Ectodermal cell (in vitro differentiated cells): ENCODE measurements at regions not wholly inside any gene's neighbourhood (a gene's known extent, or its start where the extent isn't known, plus 50 kb on each side); places are given as distances from the start of the nearest gene placed in this dataset.

Experiments used
- H3K27ac ChIP-seq: 2 replicates; pipeline ENCODE4 v1.7.0; 2013; ENCODE audit warnings: mild to moderate bottlenecking, low read depth, low read length; ENCODE audit not compliant: insufficient read depth, poor library complexity, severe bottlenecking
- H3K27me3 ChIP-seq: 2 replicates; pipeline ENCODE4 v1.7.0; 2013; ENCODE audit warnings: mild to moderate bottlenecking, low read length; ENCODE audit not compliant: insufficient read depth, control insufficient read depth, poor library complexity, severe bottlenecking
- H3K36me3 ChIP-seq: one replicate; pipeline ENCODE4 v1.7.0; 2013; ENCODE audit warnings: low read length; ENCODE audit not compliant: control insufficient read depth, insufficient read depth
- H3K4me1 ChIP-seq: one replicate; pipeline ENCODE4 v1.7.0; 2013; ENCODE audit warnings: low read length; ENCODE audit not compliant: control insufficient read depth, insufficient read depth
- H3K4me3 ChIP-seq: 2 replicates; pipeline ENCODE4 v1.7.0; 2013; ENCODE audit warnings: low read depth, low read length, control low read depth; ENCODE audit not compliant: insufficient read depth
- H3K9me3 ChIP-seq: 2 replicates; pipeline ENCODE4 v1.7.0; 2013; ENCODE audit warnings: mild to moderate bottlenecking, low read length, moderate library complexity; ENCODE audit not compliant: control insufficient read depth
- WGBS, 2 experiments: methylation state at CpG; one replicate each; pipeline ENCODE4 v1.1.7; 2013; ENCODE audit warnings: missing lambda C conversion rate in 2 of 2; 5-methylcytosine and 5-hydroxymethylcytosine counted together

DNA sequence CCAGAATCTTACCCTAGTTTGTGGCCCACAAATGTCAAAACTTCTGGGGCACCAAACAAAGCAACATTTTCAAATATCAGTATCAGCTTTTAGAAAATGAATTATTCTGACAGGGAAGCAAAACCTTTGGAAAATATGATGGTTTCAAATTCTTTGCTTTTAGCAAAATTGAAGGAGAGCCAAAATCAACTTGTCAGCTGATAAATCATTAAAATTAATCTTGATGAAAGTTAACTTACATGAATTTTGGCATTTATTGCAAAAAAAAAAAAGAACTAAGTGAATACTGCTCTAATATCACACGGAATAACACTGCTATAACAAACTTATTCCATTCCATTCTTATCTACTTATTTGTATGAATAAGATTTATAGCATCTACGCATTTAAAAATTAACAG lies 158.1 kb upstream of the TARS1 start:
- Histone ChIP-seq H3K27me3 (no peaks in the 10 kb centered on the region), H3K9me3 (no peaks in the 10 kb centered on the region), H3K36me3 (no peaks in the 10 kb centered on the region), H3K4me3 (no peak overlapping the region), H3K27ac (no peak overlapping the region), H3K4me1 (no peaks in the 10 kb centered on the region)
- 60% methylated on average over 1 of the region's 2 CpGs; no CpG with 5 or more reads in 1 of the 2 experiments for WGBS, 2 experiments

DNA sequence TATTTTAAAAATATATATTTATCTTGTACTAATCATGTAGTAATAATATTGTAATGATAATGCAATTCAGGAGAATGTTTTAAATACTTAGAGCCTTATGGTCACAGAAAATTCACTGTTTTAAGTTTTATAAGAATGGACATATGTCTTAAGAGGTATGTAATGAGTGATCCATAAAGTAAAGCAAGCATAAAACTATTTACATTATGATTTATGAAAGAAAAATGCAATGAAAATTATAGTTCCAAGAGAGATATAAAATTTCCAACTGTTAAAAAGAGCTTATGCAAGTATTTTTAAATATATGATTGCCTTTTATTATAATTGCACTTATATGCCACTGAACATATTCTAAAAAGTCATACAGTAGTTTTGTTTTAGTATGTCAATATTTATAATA lies 157.5 kb upstream of the TARS1 start:
- H3K4me3 ChIP-seq = no peak overlapping the region
- H3K36me3 ChIP-seq = no peaks in the 10 kb centered on the region
- H3K4me1 ChIP-seq = no peaks in the 10 kb centered on the region
- H3K9me3 ChIP-seq = no peaks in the 10 kb centered on the region
- H3K27ac ChIP-seq = no peak overlapping the region
- no peaks in the 10 kb centered on the region for H3K27me3 ChIP-seq

DNA sequence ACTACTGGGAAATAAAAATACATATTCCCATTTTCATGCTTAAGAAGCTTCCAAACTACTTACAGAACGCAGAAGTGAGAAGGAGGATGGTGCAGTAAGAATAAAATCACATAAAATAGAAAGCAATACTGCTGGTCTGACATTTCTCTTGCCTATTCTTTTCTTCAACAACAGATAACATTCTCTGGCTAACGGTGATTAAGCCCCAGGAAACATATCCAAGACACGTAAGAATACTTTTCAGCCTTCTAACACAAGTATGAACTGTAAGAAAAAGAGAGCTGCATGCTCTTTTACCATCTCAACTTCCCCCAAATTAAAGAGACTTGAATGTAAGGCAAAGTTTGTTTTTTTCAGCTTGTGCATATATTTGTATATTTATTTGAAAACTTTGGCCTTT lies 156.1 kb upstream of the TARS1 start:
- no peaks in the 10 kb centered on the region for H3K27me3 ChIP-seq
- 87 to 92% methylated on average over 2 to 3 of the region's 3 CpGs for WGBS, 2 experiments
- no peaks in the 10 kb centered on the region for H3K36me3 ChIP-seq
- H3K27ac ChIP-seq = no peak overlapping the region
- no peaks in the 10 kb centered on the region for H3K9me3 ChIP-seq
- no peak overlapping the region for H3K4me3 ChIP-seq
- H3K4me1 ChIP-seq = no peaks in the 10 kb centered on the region

DNA sequence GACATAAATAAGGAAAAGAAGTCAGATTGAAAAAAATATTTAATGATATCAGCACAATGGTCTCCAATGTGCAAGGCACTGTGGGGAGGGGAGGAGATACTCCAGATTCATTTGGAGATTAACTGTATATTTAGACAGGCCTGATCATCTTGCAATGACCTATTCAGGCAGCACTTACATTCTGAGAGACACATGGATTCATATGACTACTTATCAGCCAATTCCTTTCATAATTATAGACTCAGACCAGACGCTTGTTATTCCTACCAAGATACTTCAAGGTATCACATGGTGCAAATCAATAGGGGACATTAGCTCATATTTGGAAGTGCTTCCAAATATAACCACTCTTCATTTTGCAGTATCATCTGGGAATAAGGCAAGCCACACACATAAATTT lies 153.5 kb upstream of the TARS1 start:
- Histone ChIP-seq H3K27me3 (no peaks in the 10 kb centered on the region), H3K36me3 (no peaks in the 10 kb centered on the region), H3K27ac (no peak overlapping the region), H3K4me3 (no peak overlapping the region), H3K4me1 (no peaks in the 10 kb centered on the region), H3K9me3 (no peaks in the 10 kb centered on the region)
- 90 to 94% methylated on average over 1 of the region's 1 CpG for WGBS, 2 experiments

DNA sequence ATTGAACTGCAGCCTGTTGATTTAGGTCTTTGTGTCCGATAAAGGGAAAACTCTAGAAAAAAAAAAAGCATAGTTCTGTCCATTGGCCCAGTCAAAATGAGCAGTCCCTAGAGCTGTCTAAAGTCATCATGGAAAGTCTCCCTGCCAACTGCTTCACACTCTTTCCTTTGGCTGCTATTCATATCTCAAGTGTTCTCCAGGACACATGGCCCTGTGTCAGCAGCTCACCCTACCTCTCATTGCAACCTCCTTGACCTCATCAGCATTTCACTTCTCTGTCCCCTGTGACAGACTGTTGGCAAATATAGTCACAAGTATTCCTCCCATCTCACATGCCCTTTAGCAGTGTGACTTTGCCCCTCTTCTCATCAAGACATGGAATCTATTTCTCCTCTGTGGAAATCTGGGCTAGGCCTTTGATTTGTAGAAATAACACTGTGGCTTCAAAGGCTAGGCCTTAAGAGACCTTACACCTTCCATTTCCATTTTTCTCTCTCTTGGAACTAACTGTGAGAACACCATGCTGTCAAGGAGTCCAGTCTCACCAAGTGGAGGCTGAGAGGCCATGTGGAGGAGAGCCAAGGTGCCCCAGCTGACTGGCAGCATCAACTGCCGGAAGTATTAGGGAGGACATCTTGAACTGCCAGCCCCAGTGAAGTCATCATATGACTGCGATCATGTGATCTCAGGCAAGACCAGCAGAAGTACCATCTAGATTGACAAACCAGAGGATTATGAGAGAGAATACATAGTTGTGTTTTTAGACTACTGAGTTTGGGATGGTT lies 149.4 kb upstream of the TARS1 start:
- 79 to 82% methylated on average over 3 of the region's 3 CpGs for WGBS, 2 experiments
- Histone ChIP-seq H3K27ac (no peak overlapping the region), H3K4me3 (no peak overlapping the region), H3K9me3 (no peaks in the 10 kb centered on the region), H3K4me1 (no peaks in the 10 kb centered on the region), H3K27me3 (no peaks in the 10 kb centered on the region), H3K36me3 (no peaks in the 10 kb centered on the region)

DNA sequence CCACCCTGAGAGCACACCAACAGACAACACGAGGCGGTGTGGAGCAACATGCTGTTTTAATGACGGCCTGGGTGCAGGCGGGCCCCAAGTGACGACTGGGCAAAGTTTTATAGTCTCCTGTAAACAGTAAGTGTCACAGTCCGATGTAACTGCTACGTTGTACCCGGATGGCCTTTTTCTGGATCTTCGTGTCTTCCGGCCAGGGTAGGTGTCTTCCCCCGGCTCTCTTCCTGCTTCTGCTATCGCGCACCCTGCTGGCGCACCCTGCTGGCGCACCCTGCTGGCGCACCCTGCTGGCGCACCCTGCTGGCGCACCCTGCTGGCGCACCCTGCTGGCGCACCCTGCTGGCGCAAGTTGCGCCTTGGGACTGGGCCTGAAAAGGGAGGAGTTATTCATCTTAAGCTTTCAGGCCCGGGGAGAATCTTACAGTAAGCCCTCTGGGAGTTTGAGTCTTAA lies 143.0 kb upstream of the TARS1 start:
- peaks cover 18% of the 10 kb centered on the region for H3K4me1 ChIP-seq
- no peaks in the 10 kb centered on the region for H3K27me3 ChIP-seq
- H3K4me3 ChIP-seq = no peak overlapping the region
- H3K27ac ChIP-seq = no peak overlapping the region
- no peaks in the 10 kb centered on the region for H3K36me3 ChIP-seq
- WGBS, 2 experiments = 94 to 96% methylated on average over 23 of the region's 23 CpGs
- H3K9me3 ChIP-seq = no peaks in the 10 kb centered on the region

DNA sequence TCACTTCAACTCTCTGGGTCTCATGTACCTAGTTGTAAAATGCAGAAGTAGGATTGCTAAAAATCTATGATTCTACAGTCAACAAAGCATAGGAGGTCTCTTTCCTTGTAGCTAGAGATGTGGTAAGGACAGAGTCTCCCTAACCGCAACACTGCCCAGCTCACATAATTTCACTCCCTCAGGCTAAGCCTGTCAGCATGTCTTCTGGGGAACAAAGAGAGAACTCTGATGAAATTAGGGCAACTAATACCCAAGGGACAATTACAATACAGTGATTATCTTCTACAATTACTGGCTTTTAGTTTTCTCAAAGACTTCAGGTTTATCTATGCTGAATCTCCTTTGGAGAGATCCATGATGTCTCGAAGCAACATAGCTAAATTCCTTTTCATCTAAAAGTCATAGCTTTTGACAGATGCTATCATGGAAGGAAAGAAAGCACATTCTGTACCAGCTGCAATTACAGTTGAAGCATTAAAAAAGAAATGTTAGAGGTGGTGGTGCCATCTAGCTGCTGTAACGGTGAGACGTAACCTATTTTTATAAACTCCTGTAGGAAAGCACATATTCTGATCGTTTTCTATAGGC lies 141.1 kb upstream of the TARS1 start:
- Histone ChIP-seq H3K36me3 (no peaks in the 10 kb centered on the region), H3K4me1 (peaks cover 18% of the 10 kb centered on the region), H3K27ac (peak overlapping the region; percentile 44), H3K27me3 (no peaks in the 10 kb centered on the region), H3K9me3 (no peaks in the 10 kb centered on the region), H3K4me3 (no peak overlapping the region)
- WGBS, 2 experiments = 45 to 50% methylated on average over 5 of the region's 5 CpGs

DNA sequence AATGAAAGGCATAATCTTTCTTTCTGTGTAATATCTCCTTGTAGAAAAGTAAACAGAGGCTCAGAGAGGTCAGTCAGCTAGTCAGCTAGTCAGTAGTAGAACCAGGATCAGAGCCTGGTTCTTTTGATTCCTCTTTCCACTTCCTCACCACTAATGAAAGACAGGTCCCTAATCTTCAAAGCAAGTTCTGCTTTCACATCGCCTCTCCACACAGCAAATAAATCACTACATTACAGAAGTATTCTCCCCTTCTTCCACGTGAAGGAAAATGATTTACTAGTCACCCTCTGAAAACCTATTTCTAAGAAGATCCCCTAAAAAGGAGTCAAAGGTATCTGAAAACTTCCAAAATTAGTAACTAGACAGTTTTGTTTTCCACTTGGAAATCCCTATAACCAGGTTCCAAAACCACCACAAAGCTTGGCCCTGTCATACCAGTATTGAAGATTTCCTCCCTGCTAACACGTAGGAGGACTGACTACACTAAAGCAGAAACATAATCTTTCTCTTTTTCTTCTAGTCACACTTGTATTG lies 140.5 kb upstream of the TARS1 start:
- Histone ChIP-seq H3K9me3 (no peaks in the 10 kb centered on the region), H3K4me3 (no peak overlapping the region), H3K27me3 (no peaks in the 10 kb centered on the region), H3K27ac (peak overlapping the region; percentile 1), H3K4me1 (peaks cover 18% of the 10 kb centered on the region), H3K36me3 (no peaks in the 10 kb centered on the region)
- 58 to 60% methylated on average over 3 of the region's 3 CpGs for WGBS, 2 experiments

DNA sequence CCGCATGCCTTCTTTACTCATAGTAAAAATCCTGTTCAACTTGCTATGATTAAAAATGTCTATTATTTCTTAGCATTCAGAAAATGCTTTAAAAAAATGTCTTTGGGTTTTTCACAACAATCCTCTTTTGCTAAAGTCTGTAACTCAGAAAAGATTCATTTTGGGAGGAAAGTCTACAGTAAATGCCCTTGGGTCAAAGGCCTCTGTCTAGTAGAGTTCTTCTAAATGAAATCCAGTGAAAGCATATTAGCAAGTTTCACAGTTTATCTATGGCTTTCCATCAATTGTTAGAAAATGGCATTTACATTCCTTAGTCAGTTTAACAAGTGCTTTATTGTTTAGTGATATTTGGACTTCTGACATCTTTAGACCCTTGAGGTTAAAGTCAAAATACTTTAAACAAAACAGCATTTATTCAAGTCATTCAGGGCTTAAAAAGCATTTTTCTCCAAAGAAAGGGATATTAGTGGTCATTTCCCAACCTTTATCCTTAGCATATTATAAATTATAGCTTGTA lies 137.1 kb upstream of the TARS1 start:
- Histone ChIP-seq H3K27me3 (no peaks in the 10 kb centered on the region), H3K9me3 (no peaks in the 10 kb centered on the region), H3K4me3 (no peak overlapping the region), H3K27ac (no peak overlapping the region), H3K36me3 (no peaks in the 10 kb centered on the region), H3K4me1 (peaks cover 18% of the 10 kb centered on the region)
- 100% methylated on average over 1 of the region's 1 CpG; no CpG with 5 or more reads in 1 of the 2 experiments for WGBS, 2 experiments

DNA sequence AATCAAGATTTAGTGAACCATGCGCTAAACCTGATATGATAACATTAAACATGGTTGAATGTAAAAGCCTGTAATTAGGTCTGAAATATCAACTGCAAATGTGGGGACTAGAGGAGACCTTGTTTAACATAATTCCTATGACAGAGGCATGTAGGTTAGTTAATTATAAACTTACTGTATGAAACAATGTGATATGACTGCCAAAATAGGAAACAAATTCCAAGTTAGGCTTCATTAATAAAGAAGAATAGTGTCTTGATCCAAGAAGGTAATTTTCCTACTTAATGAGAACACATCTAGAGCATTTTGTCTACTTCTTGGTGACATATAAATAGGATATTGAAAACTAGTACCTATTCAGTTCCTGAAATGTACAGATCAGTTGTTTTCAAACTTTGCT lies 136.2 kb upstream of the TARS1 start:
- Histone ChIP-seq H3K4me1 (peaks cover 11% of the 10 kb centered on the region), H3K9me3 (no peaks in the 10 kb centered on the region), H3K27me3 (no peaks in the 10 kb centered on the region), H3K4me3 (no peak overlapping the region), H3K27ac (no peak overlapping the region), H3K36me3 (no peaks in the 10 kb centered on the region)
- WGBS, 2 experiments = 100% methylated on average over 1 of the region's 1 CpG
